Adrenal gland (tissue), 5 donors: ENCODE measurements at regions not wholly inside any gene's neighbourhood (a gene's known extent, or its start where the extent isn't known, plus 50 kb on each side); places are given as distances from the start of the nearest gene placed in this dataset.

Source experiments
- CTCF ChIP-seq, 6 experiments: fragments of 450-650 bp in 4 of 6; fragments of 200-600 bp in 2 of 6; sonication (generic) in 1 of 6; IDR thresholded peaks; 1 replicate in 5 of 6; 2 replicates in 1 of 6; pipeline versions ENCODE4 v1.5.1 to v1.8.0; 2016 to 2021; ENCODE audit warnings: antibody characterized with exemption in 6 of 6, mild to moderate bottlenecking in 2 of 6, moderate library complexity in 1 of 6
- POLR2A ChIP-seq, 2 donors: fragments of 450-650 bp; IDR thresholded peaks; one replicate each; pipeline ENCODE4 v1.6.1; 2017; ENCODE audit warnings: antibody characterized with exemption in 2 of 2, mild to moderate bottlenecking in 2 of 2, moderate library complexity in 1 of 2
- donor health status: DM: no; HTN: no; CAD: no.

DNA sequence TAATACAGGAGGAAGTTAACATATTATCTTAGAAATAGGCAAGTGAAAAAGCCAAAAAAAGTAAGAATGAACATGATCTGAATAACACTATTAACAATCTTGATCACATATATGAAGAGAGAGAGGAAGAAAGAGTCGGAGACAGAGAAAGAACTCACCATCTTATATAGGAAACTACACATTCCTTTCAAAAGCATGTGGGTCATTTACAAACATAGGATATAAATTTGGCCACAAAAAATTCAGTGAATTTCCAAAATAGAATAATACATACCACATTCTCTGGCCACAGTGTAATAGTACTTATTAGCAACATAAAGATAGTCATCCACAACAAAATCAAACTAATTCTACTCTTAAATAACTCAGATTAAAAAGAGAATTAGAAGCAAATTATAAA, 50.9 kb upstream of the ME3 start:
- TF ChIP-seq POLR2A (IDR thresholded peaks at IDR 0.05): no peak
- TF ChIP-seq CTCF (IDR thresholded peaks at IDR 0.05): no peak
